ENCODE measurements at regions not wholly inside any gene's neighbourhood (a gene's known extent, or its start where the extent isn't known, plus 50 kb on each side); places are given as distances from the start of the nearest gene placed in this dataset.

DNA sequence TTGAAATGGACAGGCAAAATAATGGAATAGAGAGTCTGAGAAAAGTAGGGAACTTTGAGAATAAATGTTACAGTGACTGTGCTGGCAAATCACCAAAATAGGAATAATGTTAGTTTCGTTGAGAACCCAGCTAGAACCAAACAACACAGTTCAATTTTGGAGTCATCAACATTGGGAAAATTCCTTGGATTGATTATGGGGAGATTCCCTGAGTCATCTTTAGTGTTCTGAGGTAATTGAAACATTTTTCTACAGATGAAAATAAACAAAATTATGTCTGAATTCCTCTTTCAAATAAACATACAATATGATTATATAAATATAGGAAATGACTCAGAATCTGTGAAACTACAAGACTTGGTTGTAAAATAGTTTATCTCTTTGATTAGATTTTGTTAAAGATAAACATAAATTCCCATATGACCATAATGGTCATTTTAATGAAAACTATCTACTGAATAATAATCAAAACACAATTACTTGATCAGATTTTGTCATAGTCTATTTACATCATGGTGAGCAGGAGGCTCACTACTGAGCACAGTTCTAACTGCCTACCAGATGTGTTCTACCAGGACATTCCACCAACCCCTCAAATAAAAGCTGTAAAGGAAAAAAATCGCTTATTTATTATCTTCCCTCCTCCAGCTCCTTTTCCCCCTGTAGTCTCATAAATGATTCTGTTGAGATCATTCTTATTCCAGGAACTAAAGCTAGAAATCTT lies 51.4 kb upstream of the GABRA2 start:
- ATAC-seq (no peak), DNase-seq (ENCODE audit: low spot score) (no peak)
- Mint-ChIP-seq H3K27me3 (ENCODE audit: low read depth) (no peaks in the 10 kb centered on the region), H3K4me1 (no peaks in the 10 kb centered on the region), H3K4me3 (no peak overlapping the region), H3K27ac (no peak overlapping the region), H3K36me3 (no peaks in the 10 kb centered on the region; the same call in 1 of the 2 replicates), H3K9me3 (peaks cover 14% of the 10 kb centered on the region)
- ChIA-PET POLR2A (no interaction called here), CTCF (no interaction called here)
- no peak for TF ChIP-seq HMGA2 (CRISPR knock-in tag; IDR thresholded peaks at IDR 0.05)

All from WTC11 (cell line).